G401.6 (cell line): ENCODE measurements at regions not wholly inside any gene's neighbourhood (a gene's known extent, or its start where the extent isn't known, plus 50 kb on each side); places are given as distances from the start of the nearest gene placed in this dataset.

Experiments
- FAIRE-seq: peaks from 2 replicates; lab custom pipeline; 2012; peaks lifted over from hg19 to GRCh38; lab: Jason Lieb, UNC

- FAIRE-seq, result no peak
These were observed 203.5 kb downstream of the CBLN1 start for GRCh38 chr16:49078104-49078503.

- FAIRE-seq, result no peak
These were observed 205.9 kb downstream of the CBLN1 start for GRCh38 chr16:49075709-49076108.

- no peak for FAIRE-seq
These were observed 213.4 kb downstream of the CBLN1 start for GRCh38 chr16:49068224-49068623.

DNA sequence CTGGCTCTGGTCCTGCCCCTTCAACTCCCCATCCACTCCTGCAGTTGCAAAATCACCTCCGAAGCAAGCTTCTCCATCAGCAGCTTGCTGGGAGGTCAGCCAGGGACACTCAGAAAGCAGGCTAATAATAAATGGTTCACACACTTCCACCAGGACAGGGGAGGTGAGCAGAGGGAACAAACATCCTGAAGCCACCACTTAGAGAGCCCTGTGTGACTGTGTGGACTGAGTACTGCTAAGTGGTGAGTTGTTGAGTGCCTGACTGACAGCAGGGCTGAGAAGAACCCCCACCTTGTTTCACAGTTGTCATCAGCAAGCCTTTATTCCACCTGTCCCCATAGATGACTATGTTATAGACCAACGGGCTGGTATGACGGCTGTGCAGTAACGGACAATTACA is 213.9 kb downstream of the CBLN1 start:
- no peak for FAIRE-seq

- no peak for FAIRE-seq
These were observed 220.4 kb downstream of the CBLN1 start for GRCh38 chr16:49061137-49061714.

DNA sequence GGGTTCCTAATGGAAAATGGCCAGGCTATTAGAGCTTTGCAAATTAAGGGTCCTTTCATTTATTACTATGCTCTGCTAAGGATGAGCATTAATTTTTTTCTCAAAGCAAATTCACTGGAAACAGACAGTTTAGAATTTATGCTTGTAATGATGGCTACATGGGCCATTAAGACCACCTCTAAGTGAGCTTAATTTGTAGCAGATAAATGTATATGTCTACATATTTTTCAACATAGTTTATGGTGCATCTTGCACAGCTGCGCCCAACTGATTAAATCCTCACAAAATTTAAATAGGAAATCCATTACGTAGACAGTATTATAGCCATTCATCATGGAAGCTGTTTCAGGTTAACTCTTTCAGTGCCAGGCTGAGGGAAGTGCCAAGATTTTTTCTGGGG is 220.9 kb downstream of the CBLN1 start:
- no peak for FAIRE-seq

DNA sequence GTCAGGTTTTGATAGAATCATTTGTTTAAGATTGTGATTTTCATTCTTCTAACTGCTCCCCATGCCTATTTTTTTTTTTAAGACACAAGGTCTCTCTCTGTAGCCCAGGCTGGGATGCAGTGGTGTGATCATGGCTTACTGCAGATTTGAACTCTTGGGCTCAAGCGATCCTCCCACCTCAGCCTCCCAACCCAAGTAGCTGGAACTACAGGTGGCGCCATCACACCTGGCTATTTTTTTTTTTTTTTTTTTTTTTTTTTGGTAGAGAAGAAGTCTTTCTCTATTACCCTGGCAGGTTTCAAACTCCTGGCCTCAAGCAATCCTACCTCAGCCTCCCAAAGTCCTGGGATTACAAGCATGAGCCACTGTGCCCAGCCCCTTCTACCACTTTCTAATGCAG is 223.3 kb downstream of the CBLN1 start:
- no peak for FAIRE-seq

DNA sequence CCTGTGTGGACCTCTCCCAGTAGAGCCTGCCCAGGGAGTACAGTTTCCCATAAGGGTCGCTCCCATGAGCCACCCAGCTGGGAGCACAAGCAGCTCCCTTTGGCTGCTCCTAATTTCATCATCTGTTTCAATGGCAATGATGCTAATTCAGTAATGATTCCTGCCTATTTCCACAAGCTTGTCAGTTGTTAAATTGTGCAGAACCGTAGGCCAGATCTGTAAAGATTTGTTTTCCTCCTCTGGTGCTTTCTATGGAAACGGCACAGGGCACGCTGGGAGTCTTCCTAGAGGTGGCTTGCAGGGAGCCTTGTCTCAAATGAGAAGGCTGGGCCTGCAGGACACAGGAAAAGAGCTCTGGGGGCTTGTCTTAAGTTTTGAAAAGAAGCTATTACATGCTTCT is 223.7 kb downstream of the CBLN1 start:
- FAIRE-seq, result no peak

DNA sequence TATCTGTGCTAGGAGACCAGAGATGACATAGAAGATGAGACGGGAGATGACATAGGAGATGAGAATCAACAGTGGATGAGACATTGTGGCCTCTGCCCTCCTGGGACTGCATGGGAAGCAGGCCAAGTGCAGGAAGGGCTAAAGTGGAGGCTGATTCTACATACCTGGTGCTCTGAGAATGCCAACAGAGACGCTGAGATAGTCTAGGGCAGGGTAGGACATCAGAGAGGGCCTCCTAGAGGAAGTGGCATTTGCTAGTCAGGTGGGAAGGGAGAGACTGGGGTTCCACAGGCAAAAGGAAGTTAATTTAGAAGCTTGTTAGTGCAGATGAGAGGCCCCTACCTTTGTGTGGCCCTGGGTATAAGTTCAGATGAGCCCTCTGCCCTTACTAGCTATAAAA is 224.2 kb downstream of the CBLN1 start:
- no peak for FAIRE-seq

- no peak for FAIRE-seq
These were observed 225.1 kb downstream of the CBLN1 start for GRCh38 chr16:49056546-49056945.

DNA sequence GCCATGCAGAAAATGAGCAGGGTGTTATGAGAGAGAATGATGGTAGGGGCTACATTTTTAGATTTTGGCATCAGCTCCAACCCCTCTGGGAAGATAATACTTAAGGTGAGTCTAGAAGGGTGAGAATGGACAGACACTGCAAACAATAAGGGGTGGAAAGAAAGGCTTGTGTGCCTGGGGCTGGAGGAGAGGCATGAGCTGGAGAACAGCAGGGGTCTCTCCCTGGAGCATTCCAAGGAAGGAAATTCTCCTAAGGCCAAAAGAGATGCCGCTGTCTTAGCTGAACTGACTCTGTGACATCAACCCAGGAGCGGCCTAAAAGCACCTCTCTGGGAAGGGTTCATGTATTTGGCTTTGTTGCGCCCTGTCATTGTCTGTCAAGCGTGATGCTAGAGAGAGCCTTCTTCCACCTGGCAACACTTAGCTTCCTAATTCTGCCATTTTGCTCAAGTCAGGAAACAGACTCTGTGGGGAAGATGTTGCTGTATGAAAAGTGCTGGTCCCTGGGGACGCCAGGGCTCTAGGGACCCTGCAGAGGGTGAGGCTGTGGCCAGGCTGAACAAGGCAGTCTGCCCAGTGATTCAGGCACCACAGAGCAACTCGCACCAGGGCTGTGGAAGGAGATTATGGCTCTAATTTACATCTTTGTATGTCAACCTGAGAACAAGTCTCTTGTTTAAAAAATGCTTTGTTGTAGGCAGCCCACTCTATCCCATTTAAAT is 225.7 kb downstream of the CBLN1 start:
- FAIRE-seq, result no peak

DNA sequence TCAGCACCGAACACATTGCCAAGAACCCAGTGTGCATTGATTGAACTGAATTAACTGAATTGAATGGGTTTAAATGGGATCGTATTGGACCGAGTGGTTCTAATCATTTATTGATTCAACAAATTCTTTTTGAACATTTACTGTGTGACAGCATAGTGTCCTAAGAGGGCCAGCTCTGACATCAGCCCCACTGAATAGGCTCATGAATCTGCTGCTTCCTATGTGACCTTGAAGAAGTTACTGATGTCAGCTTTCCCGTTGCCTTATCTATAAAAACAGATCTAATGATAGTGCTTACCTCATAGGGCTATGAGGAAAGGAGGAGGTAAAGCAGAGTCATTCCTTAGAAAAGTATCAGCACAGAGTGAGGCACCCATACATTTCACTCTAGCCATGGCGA is 226.3 kb downstream of the CBLN1 start:
- FAIRE-seq, result no peak

DNA sequence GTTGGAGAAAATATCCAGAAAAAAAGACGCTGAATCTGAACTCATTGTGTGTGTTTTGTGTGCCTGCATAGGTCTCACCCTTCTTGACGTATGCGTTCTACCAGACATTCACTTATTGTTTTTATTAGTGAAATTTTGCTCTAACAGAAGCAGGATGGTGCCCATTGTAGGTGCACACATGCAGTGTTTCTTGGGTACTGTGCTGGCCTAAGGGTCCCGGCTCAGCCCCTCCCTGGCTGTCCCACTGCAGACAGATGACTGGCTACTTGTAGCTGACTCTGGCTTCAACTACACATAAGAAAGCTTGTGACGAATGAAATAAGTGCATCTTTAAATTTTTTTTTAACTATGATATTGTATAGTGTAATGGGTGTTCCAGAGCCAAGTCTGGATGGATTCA is 227.0 kb downstream of the CBLN1 start:
- no peak for FAIRE-seq

GRCh38 chr16:49052846-49053245 is 228.8 kb downstream of the CBLN1 start:
- FAIRE-seq, result no peak

GRCh38 chr16:49051576-49051975 is 230.1 kb downstream of the CBLN1 start:
- FAIRE-seq, result no peak

DNA sequence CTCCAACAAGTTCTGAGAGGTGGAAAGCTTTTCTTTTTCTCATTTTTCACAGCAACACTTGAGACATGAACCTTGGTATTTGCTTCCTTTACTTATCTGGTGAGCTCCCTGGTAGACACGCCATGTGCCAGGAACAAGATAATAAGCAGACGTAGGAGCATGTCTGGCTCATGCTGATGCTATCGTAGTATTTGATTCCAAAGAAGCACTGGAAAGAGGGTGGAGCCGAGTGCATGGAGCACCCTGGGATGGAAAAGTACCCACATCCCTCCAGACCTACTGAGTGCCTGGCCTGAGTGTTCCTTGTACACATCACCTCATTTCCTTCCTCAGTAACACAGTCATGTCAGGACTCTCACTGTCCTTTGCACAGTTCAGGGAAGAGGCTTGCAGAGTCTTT is 231.0 kb downstream of the CBLN1 start:
- no peak for FAIRE-seq

DNA sequence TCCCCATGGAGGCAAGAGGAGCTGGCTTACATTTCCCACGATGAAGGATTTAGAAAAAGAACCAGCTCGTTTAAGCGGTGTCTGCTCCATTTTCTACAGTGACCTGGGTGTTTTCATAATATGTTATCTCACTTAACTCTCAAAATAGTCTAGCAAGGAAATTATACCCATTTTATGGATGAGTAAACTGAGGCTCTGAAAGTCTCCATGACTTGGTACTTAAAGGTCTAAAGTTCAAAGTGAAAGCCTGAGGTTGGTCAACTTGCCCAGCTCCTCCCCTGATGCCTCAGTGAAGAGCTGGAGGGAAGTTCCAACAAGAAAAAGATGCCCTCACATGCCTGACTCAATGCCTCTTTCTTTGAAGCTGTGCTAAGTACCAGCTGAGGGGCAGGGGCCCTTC is 232.0 kb downstream of the CBLN1 start:
- no peak for FAIRE-seq

GRCh38 chr16:49049191-49049590 is 232.4 kb downstream of the CBLN1 start:
- FAIRE-seq, result no peak

DNA sequence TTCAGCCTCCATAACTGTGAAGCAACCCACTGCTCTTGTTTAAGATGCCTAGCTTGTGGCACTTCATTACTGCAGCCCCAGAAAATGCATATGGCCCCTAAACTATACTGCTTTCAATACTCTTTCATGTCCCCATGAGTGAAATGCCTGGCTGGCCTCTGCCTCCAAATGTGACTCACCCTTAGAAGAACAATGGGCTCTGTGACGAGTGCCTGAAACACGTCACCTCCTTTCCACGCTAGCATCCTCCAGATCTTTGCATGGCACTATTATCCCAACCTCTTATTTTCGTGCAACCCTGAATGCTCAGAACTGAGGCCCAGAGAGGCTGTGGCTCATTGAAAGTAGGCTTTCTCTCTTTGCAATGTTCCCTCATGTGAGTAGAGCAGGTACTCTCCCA is 233.1 kb downstream of the CBLN1 start:
- no peak for FAIRE-seq

GRCh38 chr16:49036126-49036525 is 245.5 kb downstream of the CBLN1 start:
- FAIRE-seq, result no peak

DNA sequence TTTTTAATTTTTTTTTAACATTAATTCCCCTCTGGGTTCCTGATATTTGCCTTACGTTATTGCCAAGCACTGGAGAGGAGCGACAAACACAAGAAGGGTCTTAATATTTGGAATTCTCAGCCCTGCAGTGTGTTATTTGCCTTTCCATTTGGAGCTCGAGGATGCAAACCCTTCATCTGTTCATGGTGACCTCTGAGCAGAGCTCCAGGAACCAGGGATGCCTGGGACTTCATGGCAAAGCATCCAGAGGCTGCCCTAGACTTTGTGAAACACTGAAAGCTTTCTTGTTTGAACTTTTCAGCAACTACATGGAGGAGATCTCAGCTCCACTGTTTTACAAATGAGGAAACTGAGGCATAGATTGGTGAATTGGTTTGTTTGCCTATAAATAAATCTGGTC is 254.2 kb downstream of the CBLN1 start:
- no peak for FAIRE-seq

DNA sequence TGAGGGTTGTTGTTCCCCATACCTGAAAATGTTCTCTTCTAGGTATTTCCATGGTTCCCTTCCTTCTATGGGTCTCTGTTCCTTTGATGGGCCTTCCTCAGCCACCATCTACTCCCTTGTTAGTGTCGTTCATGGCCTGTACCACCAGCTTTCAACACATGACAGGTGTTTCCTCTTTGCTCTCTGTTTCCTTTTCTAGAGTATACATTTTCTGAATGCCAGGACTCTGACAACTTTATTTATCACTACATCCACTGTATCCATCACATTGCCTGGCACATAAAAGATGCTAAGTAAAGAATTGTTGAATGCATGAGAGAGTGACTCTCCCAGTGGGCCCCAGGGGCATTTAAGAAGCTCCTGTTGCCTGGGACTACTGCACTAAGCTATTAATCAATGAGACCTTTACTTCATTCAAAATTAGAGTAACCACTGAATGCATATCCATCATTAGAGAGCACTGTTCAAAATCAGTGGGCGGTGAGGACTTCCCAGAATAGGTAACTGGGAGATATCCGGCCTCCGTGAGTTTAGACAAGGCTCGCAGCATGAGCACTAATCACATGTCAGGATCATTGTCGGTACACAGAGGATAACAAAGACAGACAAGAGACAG is 255.0 kb downstream of the CBLN1 start:
- FAIRE-seq, result no peak

DNA sequence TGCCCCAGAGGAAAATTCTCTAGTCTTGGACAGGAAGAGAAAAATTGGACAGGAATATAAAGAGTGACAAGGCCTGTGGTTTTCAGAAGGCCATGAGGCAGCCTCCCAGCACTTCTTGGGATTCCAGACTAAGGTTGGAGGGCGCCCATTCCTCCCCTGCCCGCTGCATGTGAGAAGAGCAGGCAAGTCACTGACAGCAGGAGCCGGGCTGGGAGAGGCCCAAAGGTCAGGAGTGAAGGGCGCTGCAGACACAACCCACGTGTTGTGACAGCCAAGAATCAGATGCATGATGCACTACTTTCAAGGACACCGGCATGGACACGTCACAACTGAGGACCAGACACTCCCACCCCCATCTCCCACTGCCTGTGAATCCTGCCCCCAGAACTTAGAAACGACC is 256.7 kb downstream of the CBLN1 start:
- FAIRE-seq, result no peak

- no peak for FAIRE-seq
These were observed 257.6 kb downstream of the CBLN1 start for GRCh38 chr16:49024016-49024415.
